UCSD-AML1 (cell line): ENCODE measurements at regions not wholly inside any gene's neighbourhood (a gene's known extent, or its start where the extent isn't known, plus 50 kb on each side); places are given as distances from the start of the nearest gene placed in this dataset.

Experiments
- DNase-seq: peaks from one replicate; lab custom pipeline; 2025; ENCODE audit not compliant: unreplicated experiment; lab: John Stamatoyannopoulos, UW

GRCh38 chr7:116310141-116310540 is 99.8 kb downstream of the TES start:
- DNase-seq: no peak

DNA sequence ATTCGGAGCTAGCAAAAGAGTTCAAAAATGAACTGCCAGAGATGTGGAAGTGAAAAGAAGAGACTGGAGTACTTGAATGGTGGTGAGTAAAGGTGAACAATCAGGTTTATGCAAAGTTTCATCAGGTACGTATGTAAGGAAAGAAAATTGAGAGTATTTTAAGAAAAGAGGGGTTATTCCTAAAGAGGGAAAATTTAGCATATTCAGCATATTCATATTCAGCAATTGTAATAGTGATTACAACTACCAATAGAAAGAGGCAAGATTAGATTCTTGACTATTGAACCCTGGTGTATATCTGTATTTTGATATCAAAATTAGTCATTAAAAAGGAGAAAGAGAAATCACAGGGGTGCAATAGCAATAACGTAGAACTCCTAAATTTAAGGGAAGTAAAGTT is 100.9 kb downstream of the TES start:
- no peak for DNase-seq

- DNase-seq: no peak
Measured at GRCh38 chr7:116311816-116312471, 101.6 kb downstream of the TES start.

DNA sequence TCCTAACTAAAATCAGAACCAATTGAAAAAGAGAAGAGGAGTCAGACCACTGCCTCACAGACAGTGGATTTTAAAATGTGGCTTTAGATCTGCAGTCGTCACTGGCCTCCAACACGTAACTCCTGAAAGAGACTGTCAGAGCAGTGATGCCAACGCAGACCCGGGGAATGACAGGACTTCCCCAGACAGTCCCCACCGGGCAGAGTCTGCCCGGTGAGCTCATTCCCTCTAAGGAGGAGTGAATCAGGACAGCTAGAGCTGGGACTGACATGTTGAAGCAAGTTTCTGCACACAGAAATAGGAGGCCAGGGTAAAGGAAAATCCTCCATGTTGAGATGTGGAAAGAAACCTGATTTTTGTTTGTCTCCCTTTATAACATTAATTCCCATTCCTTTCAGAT is 105.0 kb downstream of the TES start:
- no peak for DNase-seq

- no peak for DNase-seq
Measured at GRCh38 chr7:116315803-116316202, 105.5 kb downstream of the TES start.

DNA sequence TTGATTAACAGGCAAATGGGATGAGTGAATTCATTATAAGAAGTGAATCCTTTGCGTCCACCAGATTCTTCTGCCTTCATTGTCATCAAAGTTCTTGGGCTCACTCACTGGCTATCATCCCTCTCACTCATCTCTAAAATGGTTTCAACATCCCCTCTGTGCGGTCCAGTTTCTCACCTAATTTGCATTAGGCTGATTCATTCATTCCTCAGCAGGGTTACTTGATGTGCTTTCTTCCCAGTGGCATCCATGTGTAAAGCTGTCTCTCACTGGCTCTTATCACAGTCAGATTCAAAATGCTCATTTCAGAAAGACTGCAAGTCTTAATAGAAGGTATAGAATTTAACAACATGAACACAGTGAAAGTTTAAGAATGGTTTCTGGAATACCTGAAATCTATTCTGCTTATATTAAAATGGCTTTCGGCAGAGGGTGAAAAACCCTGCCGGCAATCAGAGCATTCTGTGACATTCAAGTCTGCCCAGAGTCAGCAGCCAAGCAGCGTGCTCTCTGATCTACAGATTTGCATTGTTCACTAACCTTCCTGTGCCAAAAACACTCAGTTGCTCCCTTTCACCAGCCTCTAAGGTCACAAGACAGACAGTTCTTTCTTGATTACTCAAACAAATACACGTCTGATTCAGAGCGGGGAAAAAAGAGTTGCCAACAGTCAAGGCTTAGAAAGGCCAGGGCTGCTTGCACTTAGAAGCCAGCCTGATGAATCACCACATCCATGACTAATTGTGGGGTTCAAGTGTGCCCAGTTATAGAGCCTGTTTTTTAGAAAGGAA is 106.7 kb downstream of the TES start:
- DNase-seq: no peak

GRCh38 chr7:116317907-116318306 is 107.6 kb downstream of the TES start:
- no peak for DNase-seq

GRCh38 chr7:116322541-116322940 is 112.2 kb downstream of the TES start:
- no peak for DNase-seq

DNA sequence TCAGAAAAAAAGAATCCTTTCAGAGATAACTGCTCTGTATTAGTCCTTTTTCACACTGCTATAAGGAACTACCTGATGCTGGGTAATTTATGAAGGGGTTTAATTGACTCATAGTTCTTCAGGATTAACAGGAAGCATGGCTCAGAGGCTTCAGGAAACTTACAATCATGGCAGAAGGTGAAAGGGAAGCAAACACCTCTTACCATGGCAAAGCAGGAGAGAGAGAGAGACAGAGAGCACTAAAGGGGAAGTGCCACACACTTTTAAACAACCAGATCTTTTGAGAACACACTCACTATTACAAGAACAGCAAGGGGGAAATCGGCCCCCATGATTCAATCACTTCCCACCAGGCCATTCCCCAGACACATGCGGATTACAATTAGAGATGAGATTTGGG is 114.2 kb downstream of the TES start:
- DNase-seq: no peak

GRCh38 chr7:116325517-116325916 is 115.2 kb downstream of the TES start:
- DNase-seq: no peak

DNA sequence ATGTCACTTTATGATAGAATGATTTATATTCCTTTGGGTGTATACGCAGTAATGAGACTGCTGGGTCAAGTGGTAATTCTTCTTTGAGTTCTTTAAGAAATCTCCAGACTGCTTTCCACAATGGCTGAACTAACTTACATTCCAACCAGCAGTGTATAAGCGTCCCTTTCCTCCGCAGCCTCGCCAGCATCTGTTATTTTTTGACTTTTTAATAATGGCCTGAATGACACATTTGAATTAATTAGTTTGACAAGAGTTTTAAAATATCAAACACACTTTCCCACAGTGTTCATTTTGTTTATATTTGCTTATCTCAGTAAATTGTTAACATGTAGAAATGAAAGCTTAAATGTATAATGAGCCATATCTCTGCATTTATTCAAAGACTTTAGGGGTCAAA is 116.8 kb downstream of the TES start:
- no peak for DNase-seq

DNA sequence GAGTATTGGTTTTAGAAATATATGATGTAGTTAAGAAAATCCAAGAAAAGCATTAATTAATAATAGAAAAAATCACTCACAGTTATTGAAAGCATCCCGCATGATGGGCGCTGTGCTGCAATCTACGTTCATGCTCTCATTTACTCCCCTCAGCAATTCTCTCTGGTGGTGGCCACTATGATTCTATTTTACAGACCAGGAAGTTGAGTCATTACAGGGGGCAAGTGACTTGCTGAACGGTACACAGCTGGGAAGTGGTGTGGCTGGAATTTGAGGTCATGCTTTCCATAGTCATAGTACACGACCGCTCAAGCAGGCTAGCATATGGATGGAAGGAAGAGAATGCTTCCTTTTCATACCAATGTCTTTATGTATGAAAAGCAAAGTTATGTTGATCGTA is 117.4 kb downstream of the TES start:
- no peak for DNase-seq

- DNase-seq: no peak
Measured at GRCh38 chr7:116328161-116328560, 117.8 kb downstream of the TES start.

- no peak for DNase-seq
Measured at GRCh38 chr7:116329686-116330503, 119.6 kb downstream of the TES start.

DNA sequence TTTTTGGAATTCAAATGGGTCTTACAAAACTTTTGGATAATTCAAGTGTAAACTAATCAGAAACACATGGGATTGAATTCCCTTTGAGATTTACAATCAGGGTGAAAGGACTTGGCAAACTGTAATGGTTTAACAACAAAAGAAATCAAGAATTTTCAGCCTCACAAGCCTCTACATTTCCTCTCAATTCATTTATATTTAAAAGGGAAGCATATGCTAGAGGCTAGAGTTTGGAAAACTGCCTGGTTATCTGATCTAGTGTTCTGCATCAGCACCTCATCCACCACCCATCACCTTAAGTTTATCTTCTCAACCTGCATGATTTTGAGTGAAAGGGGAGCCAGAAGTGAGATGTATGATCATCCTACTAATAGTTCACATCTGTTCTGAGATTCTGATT is 120.7 kb downstream of the TES start:
- DNase-seq: no peak

GRCh38 chr7:116332766-116333165 is 122.4 kb downstream of the TES start:
- DNase-seq: no peak

GRCh38 chr7:116334555-116334954 is 124.2 kb downstream of the TES start:
- no peak for DNase-seq

- no peak for DNase-seq
Measured at GRCh38 chr7:116337018-116337417, 126.7 kb downstream of the TES start.

- no peak for DNase-seq
Measured at GRCh38 chr7:116337800-116338199, 127.5 kb downstream of the TES start.

DNA sequence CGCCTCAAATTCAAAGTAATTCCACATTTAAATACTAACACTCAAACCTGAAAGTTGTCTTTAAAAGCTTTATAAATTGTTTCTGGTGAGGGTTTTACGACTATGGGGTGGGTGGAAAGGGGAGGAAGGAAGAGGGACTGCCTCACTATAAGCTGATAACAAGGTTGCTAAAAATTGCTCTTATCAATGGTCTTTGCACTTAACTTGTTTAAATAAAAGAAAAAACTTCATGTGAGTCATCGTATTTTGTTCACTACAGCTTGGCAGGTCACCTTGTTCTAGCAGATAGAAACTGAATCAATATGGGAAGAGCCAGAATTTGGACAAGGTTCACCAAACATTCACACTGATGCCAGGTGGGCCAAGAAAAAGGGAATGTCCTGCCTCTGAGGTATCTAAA is 129.2 kb downstream of the TES start:
- DNase-seq: no peak

DNA sequence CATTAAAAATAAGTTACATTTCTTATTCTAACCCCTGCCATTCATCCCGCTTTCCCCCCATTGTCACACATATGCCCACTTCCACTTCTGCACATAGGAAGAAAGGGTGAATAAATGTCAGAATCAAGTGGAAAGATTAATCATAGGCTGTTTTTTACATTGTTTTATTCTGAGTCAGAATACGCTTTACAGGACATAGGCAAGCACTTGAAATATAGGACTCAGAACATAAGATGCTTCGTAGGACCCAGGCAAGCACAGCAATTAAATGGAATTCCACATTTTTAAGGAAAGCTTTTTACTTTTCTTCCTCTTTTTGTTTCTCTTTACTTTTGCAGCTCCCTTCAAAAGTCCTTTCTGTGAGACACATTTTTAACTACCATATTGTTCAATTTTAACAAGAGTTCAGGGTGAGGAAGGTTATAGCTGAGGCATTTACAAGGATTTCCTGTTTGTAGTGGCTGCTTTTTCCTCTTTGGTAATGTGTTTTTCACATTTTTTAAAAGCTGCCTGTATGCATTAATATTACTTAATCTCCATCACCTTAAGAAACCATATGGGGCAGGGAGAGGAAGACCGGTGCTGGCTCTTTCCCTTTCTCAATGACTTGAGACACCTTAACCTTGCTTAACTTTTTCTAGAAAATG is 130.0 kb downstream of the TES start:
- DNase-seq: no peak
